Amygdala (tissue), 56 donors: ENCODE measurements at regions not wholly inside any gene's neighbourhood (a gene's known extent, or its start where the extent isn't known, plus 50 kb on each side); places are given as distances from the start of the nearest gene placed in this dataset.
"Not testable (repeated sequence)": the region's sequence is repeated elsewhere in the genome, so short reads cannot be mapped to it uniquely, and the experiment has no call there.

Source experiments
- DNase-seq, 56 donors: peaks; one replicate each; lab custom pipeline; 2025; lab: John Stamatoyannopoulos, UW

DNA sequence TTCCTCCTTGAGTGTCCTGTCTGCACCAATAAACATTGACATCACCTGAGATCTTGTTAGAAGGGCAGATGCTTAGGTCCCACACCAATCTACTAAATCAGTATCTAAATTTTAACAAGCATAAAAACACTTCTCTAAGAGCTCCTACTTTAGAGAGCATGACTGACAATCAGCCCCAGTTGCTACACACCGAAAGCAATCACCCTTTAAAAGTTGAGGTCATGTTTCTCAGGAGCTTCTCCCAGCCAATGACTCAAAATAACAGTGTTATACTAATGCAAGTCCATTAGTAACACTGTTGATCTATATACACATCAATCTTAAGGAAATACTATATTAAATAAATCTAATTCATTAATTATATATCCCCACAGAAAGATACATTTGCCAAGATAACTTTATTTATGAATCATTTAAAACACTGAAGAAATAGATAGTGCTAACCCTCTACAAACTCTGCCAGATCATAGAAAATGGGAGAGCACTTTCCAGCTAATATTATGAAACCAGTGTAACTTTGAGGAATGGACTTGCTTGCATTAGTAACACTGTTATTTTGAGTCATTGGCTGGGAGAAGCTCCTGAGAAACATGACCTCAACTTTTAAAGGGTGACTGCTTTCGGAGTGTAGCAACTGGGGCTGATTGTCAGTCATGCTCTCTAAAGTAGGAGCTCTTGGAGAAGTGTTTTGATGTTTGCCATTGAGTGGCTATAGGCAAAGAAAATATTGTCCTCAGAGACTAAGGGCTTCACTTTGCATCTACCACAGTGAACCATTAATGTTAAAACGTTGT lies 109.8 kb upstream of the HDX start:
- no peak for DNase-seq

DNA sequence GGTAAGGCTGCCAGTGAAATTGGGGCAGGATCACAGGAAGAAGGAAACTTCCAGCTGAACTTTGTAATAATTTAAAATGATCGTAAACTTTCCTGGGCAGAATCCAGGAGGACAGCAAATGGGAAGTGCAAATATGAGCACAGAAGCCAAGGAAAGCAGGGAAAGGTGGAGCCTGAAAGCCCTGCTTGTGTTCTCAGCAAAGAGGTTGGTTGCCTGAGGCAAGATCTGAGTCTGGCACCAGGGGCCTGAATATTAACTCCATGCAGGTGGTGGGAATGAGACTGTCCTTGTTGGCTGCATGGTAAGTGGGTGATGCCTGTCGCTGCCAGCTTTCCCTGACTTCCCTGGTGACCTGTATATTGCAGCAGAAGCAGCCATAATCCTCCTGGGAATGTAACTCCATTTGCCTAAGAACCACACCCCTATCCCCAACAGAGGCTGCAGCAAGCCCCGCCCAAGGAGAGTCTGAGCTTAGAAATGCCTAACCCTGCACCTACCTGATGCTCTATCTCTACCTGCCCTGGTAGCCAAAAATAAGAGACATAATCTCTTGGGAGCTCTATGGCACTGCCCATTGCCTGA lies 132.0 kb upstream of the HDX start:
- no peak for DNase-seq

DNA sequence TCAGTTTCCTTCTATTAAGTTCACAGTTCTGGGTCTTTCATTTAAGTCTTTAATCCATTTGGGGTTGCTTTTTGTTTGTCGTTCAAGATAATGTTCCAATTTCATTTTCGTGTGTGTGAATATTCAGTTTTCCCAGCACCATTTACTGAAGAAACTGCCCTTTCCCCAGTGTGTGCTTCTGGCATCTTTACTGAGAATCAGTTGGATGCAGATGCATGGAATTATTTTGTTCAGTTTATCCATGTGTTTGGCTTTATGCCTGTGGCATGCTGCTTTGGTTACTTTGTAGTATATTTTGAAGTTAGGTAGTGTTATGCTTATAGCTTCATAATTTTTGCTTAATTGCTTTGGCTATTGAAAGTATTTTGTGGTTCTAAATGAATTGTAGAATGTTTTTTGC lies 163.8 kb upstream of the HDX start:
- DNase-seq: no peak

DNA sequence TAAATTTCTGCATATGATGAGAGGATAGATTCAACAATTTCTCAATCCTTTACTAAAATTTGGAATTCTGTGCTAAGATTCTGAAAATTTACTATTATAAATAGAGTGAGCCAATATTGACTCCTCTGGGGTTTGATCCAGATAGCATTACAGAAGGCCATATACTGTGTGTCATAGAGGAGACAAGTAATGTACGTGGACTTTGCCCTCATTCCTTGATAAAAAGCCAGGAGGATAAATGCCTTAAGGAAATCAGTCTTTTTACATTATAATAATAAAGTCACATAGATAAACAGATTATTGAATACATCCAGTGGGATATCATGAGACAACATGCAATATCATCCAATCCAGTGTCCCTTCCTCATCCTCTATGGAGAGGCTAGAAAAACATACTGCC lies 188.0 kb upstream of the HDX start:
- no peak for DNase-seq

DNA sequence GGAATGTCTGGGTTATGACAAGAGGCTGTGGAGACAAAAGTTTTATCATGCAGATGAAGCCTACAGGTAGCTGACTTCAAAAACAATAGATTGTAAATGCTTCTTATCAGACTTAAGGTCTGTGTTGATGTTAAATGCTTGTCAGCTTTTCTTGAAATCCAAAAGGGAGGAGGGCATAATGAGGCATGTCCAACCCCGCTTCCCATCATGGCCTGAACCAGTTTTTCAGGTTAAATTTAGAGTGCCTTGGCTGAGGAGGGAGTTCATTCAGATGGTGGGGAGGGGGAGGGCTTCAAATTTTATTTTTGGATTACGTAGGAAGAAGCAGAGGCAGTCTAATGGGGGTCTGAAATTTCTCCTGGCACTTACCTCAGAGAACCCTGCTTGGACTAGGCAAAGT lies 207.7 kb upstream of the HDX start:
- DNase-seq: no peak

DNA sequence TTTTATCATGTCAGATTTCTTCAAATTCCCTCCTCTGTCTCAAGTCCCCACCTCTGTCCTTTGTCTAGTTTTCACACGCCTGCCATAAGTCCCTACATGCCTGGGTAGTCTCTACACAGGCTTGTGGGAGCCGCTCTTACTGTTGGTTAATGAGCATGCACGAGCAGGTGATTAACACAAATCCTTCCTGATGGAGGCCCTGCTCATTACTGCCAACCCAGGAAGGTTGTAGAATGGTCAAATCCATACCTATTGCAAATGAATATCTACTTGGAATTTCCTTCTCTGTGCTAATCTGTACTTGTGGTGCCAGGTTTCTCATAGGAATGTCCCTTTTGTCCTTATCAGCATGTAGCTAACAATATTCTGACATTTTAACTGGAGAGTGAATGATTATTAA lies 208.4 kb upstream of the HDX start:
- DNase-seq: no peak

DNA sequence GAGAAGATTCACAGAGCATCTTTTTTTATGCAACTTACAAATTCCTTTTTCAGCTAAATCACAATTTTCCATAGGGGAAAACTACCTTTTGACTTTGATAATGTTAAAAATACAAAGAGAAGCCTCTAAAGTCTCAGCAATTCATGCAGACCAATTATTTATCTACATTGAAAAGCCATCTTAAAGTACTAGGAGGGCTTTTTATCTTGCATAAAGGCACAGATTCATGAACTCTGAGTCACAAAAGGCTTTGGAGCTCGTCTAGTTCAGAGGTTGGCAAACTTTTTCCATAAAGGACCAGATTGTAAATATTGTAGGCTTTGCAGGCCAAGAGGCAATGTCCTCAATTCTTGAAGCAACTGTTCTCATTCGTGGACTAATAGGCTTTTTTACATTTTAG lies 210.4 kb upstream of the HDX start:
- DNase-seq: no peak

DNA sequence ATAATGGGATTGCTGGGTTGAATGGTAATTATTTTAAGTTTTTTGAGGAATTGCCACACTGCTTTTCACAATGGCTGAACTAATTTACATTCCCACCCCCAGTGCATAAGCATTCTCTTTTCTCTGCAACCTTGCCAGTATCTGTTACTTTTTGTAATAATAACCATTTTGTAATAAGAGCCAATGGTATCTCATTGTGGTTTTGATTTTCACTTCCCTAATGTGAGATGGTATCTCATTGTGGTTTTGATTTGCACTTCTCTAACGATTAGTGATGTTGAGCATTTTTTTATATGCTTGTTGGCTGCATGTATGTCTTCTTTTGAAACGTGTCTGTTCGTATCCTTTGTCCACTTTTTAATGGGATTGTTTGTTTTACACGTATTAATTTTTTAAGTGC lies 213.1 kb upstream of the HDX start:
- DNase-seq: no peak

DNA sequence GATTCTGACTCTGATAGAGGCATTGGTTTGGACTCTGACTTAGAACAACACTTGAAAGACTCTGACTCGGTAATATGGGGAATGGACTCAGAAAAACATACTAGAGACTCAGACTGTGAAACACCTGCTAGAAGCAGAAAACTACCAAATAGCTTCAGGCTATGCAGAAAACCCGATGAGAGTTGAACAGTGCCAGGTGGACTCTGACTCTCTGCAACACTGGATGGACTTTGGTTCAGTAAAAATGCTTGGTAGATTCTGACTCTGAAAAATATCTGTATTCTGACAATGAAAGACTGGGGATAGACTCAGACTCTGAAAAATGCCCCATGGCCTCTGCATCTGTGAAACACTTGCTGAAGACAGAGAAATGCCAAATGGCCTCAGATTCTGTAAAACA lies 215.1 kb upstream of the HDX start:
- DNase-seq: no peak

DNA sequence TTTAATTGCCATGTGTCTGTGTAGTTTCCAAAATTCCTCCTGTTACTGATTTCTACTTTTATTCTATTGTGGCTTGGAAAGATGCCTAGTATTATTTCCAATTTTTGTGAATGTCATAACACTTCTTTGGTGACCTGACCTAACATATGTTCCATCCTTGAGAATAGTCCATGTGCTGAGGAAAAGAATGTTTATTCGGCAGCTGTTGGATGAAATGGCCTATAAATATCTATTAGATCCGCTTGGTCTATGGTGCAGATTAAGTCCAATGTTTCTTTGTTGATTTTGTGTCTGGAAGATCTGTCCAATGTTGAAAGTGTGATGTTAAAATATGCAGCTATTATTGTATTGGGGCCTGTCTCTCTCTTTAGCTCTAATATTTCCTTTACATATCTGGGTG lies 219.2 kb upstream of the HDX start:
- DNase-seq: no peak

DNA sequence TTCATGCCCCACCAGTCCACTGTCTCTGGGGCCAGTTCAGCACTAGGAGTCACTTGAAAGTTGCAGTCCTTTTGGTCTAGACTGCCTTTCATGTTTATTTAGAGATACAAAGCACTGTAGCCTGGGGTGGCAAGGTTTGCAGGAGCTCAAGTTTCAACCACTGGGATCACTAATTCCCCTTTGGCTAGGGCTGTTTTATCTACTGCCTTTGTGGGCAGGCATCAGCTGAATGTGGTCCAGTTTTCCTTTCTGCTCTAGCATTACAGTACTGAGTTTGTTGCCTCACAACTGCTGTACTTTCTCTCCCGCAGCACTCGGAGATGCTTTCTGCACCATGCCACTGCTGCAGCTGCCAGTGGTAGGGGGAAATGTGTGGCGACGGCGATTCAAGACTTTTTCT lies 222.3 kb upstream of the HDX start:
- no peak for DNase-seq

DNA sequence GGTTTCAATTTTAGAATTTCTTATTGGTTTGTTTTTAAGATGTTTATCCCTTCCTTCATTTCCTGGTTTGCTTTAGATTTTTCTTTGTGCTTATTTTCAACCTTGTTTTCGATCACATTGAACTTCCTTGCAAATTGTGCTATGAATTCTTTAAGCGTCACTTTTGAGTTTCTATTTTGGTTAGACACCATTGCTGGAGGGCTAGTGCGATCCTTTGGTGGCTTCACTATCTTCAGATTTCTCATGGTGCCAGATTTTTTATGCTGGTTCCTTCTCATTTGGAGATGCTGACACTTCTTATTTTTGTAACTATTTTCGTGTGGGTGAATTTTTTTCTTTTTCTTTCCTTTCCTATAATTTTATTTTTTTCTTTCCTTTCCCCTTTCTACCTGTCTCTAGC lies 227.2 kb upstream of the HDX start:
- no peak for DNase-seq

DNA sequence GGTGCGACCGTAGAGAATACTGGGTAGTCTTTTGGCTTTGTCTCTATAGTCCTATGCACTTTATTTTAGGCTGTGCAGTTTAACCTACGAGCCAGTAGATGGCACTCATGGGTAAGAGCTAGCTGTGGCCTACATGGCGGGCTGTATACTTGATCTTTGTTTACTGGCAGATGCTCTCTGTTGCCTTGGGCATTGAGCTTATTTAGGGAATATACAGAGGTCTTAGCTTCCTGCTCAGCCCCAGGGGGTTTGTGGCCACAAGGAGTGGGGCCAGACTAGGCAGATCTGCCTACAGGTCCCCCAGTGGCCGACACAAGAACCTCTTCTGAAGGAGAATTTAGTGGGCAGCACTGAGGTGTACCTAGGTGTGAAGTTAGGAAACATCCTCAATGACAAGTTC lies 227.6 kb upstream of the HDX start:
- DNase-seq: peak in 12 of 56 donors; percentile 0 to 6 (median 0)

DNA sequence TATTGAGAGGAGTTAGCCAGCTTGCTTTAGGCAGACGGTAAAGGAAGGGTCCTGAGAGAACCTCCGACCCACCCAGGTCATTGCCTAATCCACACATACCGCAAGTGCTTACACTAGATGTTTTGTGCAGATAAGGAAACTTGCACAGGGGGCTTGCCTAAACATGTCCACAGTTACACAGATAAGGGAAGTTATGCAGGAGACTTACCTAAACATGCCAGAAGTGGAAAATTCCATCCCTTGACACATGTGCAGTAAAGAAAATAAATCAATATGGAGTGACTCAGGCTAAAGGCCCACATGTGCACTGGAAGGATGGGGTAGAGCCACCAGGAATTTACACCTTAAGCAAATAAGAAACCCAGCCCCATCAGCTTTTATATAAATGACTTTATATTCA lies 232.8 kb upstream of the HDX start:
- DNase-seq: no peak

DNA sequence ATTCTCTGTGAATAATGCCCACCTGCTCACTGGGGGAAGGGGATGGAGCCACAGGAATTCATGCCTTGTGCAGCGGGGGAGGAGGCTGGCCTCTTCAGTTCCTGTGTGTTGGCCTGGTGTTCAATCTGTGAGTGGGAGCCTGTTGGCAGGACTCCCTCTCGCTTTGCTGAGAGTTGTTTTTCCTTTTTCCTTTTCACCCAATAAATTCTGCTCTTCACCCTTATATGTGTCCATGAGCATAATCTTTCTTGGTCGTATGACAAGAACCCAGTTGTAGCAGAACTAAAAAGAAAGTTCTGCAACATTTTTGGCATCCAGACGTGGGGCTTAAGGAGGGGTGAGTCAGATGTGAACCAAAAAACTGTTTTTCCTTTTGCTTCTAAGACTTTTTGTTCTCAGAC lies 235.2 kb upstream of the HDX start:
- no peak for DNase-seq

DNA sequence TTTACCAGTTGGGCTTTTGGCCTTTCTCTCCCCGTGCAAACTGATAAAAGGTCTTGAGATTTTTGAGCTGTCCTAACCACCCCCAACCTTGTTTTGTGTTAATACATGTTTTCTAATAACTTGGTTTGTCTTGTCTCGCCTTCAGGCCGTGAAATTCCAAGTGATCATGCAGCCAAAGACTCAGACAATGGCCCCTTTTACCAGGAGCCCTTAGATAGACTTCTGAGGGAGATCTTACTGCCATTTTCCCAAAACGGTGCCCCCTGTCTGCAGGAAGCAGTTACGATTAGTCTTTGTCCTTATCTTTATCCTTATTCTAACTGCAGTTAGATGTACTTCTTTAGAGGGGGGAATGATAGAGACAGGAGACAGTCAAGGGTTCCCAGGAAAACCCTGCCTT lies 245.3 kb upstream of the HDX start:
- DNase-seq: no peak

DNA sequence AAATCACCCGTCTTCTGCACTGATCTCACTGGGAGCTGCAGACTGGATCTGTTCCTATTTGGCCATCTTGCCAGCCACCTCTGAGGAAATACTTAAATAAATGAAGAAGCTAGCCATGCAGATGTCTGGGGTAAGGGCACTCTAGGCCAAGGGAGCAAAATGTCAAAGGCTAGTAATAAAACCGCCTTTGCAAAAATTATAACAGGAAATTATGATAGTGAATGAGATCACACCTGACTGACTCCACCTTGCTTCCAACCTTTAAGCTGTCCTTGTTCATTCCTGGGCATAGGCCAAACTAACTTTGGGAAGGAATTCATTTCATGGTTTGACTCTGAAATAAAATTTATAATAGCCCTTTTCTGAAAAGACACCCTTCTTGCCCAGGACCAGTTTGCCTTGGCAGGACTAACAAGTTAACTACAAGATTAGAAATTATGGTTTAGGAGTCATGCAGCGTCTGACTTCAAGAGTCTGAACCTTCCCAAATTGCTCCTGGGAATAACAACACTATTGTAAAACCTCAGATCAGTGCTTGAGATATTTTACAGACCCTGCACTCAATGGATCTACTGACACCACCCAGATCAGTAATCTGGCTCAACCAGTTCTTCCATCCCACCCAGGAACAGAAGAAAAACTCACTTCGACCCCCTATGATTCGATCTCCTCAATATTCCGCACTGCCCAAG lies 246.9 kb upstream of the HDX start:
- no peak for DNase-seq

DNA sequence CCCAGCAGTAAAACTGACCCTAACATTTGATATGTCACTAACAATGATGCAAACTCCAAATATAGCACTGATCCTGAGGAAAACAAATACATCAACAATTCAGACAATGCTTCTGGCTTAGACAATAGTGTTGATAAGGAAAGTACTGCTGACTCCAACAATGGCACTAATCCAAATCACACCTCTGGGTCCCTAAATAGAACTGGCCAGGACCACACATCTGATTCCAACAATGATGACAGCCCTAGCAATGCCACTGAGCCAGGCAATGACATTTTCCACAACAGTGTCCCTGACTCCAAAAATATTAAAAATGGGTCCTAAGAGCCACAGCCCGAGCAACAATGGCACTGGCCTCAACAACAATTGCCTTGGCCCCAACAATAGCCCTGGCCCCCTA lies 243.1 kb upstream of the APOOL start:
- no peak for DNase-seq

DNA sequence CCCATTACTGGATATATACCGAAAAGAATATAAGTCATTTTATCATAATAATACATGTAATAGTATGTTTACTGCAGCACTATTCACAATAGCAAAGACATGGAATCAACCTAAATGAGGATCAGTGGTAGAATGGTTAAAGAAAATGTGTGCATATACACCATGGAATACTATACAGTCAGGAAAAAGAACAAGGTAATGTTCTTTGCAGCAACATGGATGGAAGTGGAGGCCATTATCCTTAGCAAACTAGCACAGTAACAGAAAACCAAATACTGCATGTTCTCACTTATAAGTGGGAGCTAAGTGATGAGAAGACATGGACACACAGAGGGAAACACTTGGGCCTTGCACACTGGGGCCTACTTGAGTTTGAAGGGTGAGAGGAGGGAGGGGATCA lies 207.4 kb upstream of the APOOL start:
- no peak for DNase-seq

DNA sequence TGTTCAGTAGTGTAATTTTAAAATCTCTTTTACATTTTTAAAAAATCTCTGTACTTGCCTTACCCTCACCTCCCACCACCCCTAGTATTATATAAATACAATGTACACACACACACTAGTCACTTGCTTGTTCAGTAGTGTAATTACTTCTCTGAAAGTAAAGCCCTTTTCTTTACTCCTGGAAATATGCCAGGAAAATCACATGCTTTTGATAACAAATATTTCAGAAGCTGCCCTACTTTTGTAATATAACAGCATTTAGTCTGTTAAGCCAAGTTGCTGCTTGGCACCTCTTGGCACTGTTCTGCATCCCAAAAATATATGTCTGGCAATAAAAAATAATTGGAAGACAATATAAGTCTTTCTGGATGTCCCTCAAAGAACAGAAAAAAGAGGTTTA lies 172.8 kb upstream of the APOOL start:
- DNase-seq: no peak

DNA sequence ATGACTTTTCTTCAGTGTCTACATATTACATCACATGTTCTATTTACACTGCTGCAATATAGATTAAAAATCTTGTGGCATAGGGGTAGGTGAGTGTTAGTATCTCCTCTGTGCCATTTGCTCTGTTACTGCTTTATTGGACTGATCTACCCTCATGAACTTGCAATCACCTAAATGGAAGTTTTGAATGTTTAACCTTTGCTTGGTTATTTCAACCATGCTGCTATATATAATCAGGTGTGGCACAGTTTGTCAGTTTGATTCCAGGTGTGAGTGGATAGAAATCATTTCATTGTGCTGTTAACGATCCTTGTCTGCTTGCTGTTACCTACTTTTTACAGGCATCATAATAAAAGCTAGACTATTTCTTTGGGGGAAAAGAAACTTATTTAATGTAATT lies 157.1 kb upstream of the APOOL start:
- DNase-seq: not testable (repeated sequence)

DNA sequence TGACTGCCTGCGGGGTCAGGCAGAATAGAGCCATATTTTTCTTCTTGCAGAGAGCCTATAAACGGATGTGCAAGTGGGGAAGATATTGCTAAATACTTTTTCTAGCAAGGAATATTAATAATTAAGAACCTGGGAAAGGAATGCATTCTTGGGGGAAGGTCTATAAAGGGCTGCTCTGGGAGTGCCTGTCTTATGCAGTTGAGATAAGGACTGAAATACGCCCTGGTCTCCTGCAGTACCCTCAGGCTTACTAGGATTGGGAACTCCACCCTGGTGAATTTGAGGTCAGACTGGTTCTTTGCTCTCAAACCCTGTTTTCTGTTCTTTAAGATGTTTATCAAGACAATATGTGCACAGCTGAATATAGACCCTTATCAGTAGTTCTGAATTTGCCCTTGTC lies 152.5 kb upstream of the APOOL start:
- not testable (repeated sequence) for DNase-seq
